ENCODE measurements at regions not wholly inside any gene's neighbourhood (a gene's known extent, or its start where the extent isn't known, plus 50 kb on each side); places are given as distances from the start of the nearest gene placed in this dataset.

GRCh38 chr4:171186700-171187099 lies 626.5 kb upstream of the GALNTL6 start:
- Mint-ChIP-seq H3K36me3 (ENCODE audit: unreplicated experiment) (no peaks in the 10 kb centered on the region), H3K27ac (ENCODE audit: unreplicated experiment) (no peak overlapping the region), H3K4me3 (ENCODE audit: unreplicated experiment) (no peak overlapping the region), H3K9me3 (ENCODE audit: unreplicated experiment) (no peaks in the 10 kb centered on the region), H3K27me3 (ENCODE audit: unreplicated experiment) (no peaks in the 10 kb centered on the region), H3K4me1 (ENCODE audit: low read depth, unreplicated experiment) (no peaks in the 10 kb centered on the region)
- DNase-seq, result no peak
- no peak for TF ChIP-seq CTCF (IDR thresholded peaks at IDR 0.05; ENCODE audit: partially characterized antibody, unreplicated experiment)

GRCh38 chr4:171181090-171181489 lies 632.1 kb upstream of the GALNTL6 start:
- DNase-seq, result no peak
- Mint-ChIP-seq H3K9me3 (ENCODE audit: unreplicated experiment) (no peaks in the 10 kb centered on the region), H3K27ac (ENCODE audit: unreplicated experiment) (no peak overlapping the region), H3K36me3 (ENCODE audit: unreplicated experiment) (no peaks in the 10 kb centered on the region), H3K27me3 (ENCODE audit: unreplicated experiment) (no peaks in the 10 kb centered on the region), H3K4me1 (ENCODE audit: low read depth, unreplicated experiment) (no peaks in the 10 kb centered on the region), H3K4me3 (ENCODE audit: unreplicated experiment) (no peak overlapping the region)
- no peak for TF ChIP-seq CTCF (IDR thresholded peaks at IDR 0.05; ENCODE audit: partially characterized antibody, unreplicated experiment)

GRCh38 chr4:171170671-171171070 lies 642.5 kb upstream of the GALNTL6 start:
- Mint-ChIP-seq H3K27me3 (ENCODE audit: unreplicated experiment) (peaks cover 2% of the 10 kb centered on the region), H3K4me1 (ENCODE audit: low read depth, unreplicated experiment) (no peaks in the 10 kb centered on the region), H3K4me3 (ENCODE audit: unreplicated experiment) (no peak overlapping the region), H3K9me3 (ENCODE audit: unreplicated experiment) (no peaks in the 10 kb centered on the region), H3K36me3 (ENCODE audit: unreplicated experiment) (no peaks in the 10 kb centered on the region), H3K27ac (ENCODE audit: unreplicated experiment) (no peak overlapping the region)
- no peak for TF ChIP-seq CTCF (IDR thresholded peaks at IDR 0.05; ENCODE audit: partially characterized antibody, unreplicated experiment)
- no peak for DNase-seq

GRCh38 chr4:171169396-171169795 lies 643.8 kb upstream of the GALNTL6 start:
- no peak overlapping the region for H3K4me3 Mint-ChIP-seq (ENCODE audit: unreplicated experiment)
- H3K4me1 Mint-ChIP-seq (ENCODE audit: low read depth, unreplicated experiment), result no peaks in the 10 kb centered on the region
- no peaks in the 10 kb centered on the region for H3K9me3 Mint-ChIP-seq (ENCODE audit: unreplicated experiment)
- no peak overlapping the region for H3K27ac Mint-ChIP-seq (ENCODE audit: unreplicated experiment)
- DNase-seq, result no peak
- TF ChIP-seq CTCF (IDR thresholded peaks at IDR 0.05; ENCODE audit: partially characterized antibody, unreplicated experiment), result no peak
- H3K27me3 Mint-ChIP-seq (ENCODE audit: unreplicated experiment), result peaks cover 2% of the 10 kb centered on the region
- no peaks in the 10 kb centered on the region for H3K36me3 Mint-ChIP-seq (ENCODE audit: unreplicated experiment)

- Mint-ChIP-seq H3K4me1 (ENCODE audit: low read depth, unreplicated experiment) (peaks cover 6% of the 10 kb centered on the region), H3K27ac (ENCODE audit: unreplicated experiment) (no peak overlapping the region), H3K27me3 (ENCODE audit: unreplicated experiment) (no peaks in the 10 kb centered on the region), H3K36me3 (ENCODE audit: unreplicated experiment) (no peaks in the 10 kb centered on the region), H3K4me3 (ENCODE audit: unreplicated experiment) (no peak overlapping the region), H3K9me3 (ENCODE audit: unreplicated experiment) (no peaks in the 10 kb centered on the region)
- TF ChIP-seq CTCF (IDR thresholded peaks at IDR 0.05; ENCODE audit: partially characterized antibody, unreplicated experiment), result no peak
- no peak for DNase-seq
These were observed 650.7 kb upstream of the GALNTL6 start for GRCh38 chr4:171162478-171162877.
